Astrocyte (in vitro differentiated cells and primary cell): ENCODE measurements at regions not wholly inside any gene's neighbourhood (a gene's known extent, or its start where the extent isn't known, plus 50 kb on each side); places are given as distances from the start of the nearest gene placed in this dataset.
A peak's percentile ranks its signal among the peaks of the same experiment; 100 is the strongest.

Experiments used
- DNase-seq: peaks from one replicate; pipeline ENCODE4 v3.0.0-alpha.2; 2010; ENCODE audit warnings: low read depth
- FAIRE-seq: peaks from 2 replicates; lab custom pipeline; 2011; peaks lifted over from hg19 to GRCh38; lab: Jason Lieb, UNC
- H2AFZ ChIP-seq: 2 replicates; pipeline ENCODE4 v1.6.0; 2012; ENCODE audit warnings: low read depth, low read length, inconsistent platforms
- H3K27ac ChIP-seq: 2 replicates; pipeline ENCODE4 v1.5.1; 2011; ENCODE audit warnings: low read depth, low read length, inconsistent platforms
- H3K27me3 ChIP-seq: 2 replicates; pipeline ENCODE4 v1.6.0; 2011; ENCODE audit warnings: low read length, inconsistent platforms; ENCODE audit not compliant: insufficient read depth
- H3K36me3 ChIP-seq: 2 replicates; pipeline ENCODE4 v1.5.1; 2011; ENCODE audit warnings: low read length, inconsistent platforms; ENCODE audit not compliant: insufficient read depth
- H3K4me1 ChIP-seq: 2 replicates; pipeline ENCODE4 v1.5.1; 2011; ENCODE audit warnings: low read length, inconsistent platforms; ENCODE audit not compliant: insufficient read depth
- H3K4me2 ChIP-seq: 2 replicates; pipeline ENCODE4 v1.6.0; 2012; ENCODE audit warnings: low read length, inconsistent platforms
- H3K4me3 ChIP-seq: 2 replicates; pipeline ENCODE4 v1.5.1; 2011; ENCODE audit warnings: low read depth, mild to moderate bottlenecking, low read length, inconsistent platforms; ENCODE audit not compliant: insufficient read depth
- H3K79me2 ChIP-seq: 2 replicates; pipeline ENCODE4 v1.6.0; 2012; ENCODE audit warnings: mild to moderate bottlenecking, low read length, inconsistent platforms; ENCODE audit not compliant: insufficient read depth
- H3K9ac ChIP-seq: 2 replicates; pipeline ENCODE4 v1.6.0; 2012; ENCODE audit warnings: mild to moderate bottlenecking, low read length, inconsistent platforms
- H3K9me3 ChIP-seq: 2 replicates; pipeline ENCODE4 v1.5.1; 2012; ENCODE audit warnings: low read depth, mild to moderate bottlenecking, low read length, inconsistent platforms; ENCODE audit not compliant: insufficient read depth
- H4K20me1 ChIP-seq: 2 replicates; pipeline ENCODE4 v1.6.0; 2012; ENCODE audit warnings: low read length, inconsistent platforms; ENCODE audit not compliant: insufficient read depth
- H3K27ac Mint-ChIP-seq: one replicate; pipeline ENCODE4 v1.8.0; 2021; ENCODE audit warnings: mild to moderate bottlenecking, mixed read lengths; ENCODE audit not compliant: unreplicated experiment
- H3K27me3 Mint-ChIP-seq: one replicate; pipeline ENCODE4 v1.8.0; 2021; ENCODE audit warnings: low read depth, mixed read lengths; ENCODE audit not compliant: unreplicated experiment
- H3K36me3 Mint-ChIP-seq: one replicate; pipeline ENCODE4 v1.8.0; 2021; ENCODE audit warnings: low read depth, mixed read lengths; ENCODE audit not compliant: unreplicated experiment
- H3K4me1 Mint-ChIP-seq: one replicate; pipeline ENCODE4 v1.8.0; 2021; ENCODE audit warnings: low read depth, mixed read lengths; ENCODE audit not compliant: unreplicated experiment
- H3K4me3 Mint-ChIP-seq: one replicate; pipeline ENCODE4 v1.8.0; 2021; ENCODE audit warnings: mild to moderate bottlenecking, moderate library complexity, mixed read lengths; ENCODE audit not compliant: unreplicated experiment
- H3K9me3 Mint-ChIP-seq: one replicate; pipeline ENCODE4 v1.8.0; 2021; ENCODE audit warnings: mild to moderate bottlenecking, mixed read lengths; ENCODE audit not compliant: unreplicated experiment
- EZH2 ChIP-seq: IDR thresholded peaks from 2 replicates; pipeline ENCODE4 v1.6.1; 2012; ENCODE audit warnings: mild to moderate bottlenecking, low read length, inconsistent platforms; ENCODE audit not compliant: insufficient read depth
- TF ChIP-seq, protein P1 (sequence below): IDR thresholded peaks from 2 replicates; pipeline ENCODE4 v1.5.1; 2011; ENCODE audit warnings: low read depth, mild to moderate bottlenecking, inconsistent platforms, low read length, moderate library complexity; ENCODE audit not compliant: insufficient read depth

DNA sequence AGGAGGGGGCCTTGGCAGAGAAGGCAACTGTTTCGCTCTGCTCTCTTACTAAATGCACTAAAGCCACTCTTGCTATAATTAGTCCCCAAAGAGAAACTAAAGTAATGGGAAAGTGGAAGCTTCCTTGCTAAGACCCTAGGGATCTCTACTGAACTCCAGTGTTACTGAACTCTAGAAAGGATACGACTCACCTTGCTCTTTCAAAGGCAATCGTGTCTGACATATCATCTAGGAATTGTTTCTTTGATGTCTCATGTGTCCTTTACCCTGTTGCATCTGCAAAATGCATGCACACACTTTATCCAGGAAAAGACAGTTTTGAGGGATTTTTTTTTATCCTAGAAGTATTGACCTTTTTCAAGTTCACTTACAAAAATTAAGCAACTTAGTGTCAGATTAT is 148.1 kb upstream of the FAM9B start:
- DNase-seq (no peak), FAIRE-seq (no peak)
- no peak for TF ChIP-seq EZH2
- TF ChIP-seq, protein P1, sequence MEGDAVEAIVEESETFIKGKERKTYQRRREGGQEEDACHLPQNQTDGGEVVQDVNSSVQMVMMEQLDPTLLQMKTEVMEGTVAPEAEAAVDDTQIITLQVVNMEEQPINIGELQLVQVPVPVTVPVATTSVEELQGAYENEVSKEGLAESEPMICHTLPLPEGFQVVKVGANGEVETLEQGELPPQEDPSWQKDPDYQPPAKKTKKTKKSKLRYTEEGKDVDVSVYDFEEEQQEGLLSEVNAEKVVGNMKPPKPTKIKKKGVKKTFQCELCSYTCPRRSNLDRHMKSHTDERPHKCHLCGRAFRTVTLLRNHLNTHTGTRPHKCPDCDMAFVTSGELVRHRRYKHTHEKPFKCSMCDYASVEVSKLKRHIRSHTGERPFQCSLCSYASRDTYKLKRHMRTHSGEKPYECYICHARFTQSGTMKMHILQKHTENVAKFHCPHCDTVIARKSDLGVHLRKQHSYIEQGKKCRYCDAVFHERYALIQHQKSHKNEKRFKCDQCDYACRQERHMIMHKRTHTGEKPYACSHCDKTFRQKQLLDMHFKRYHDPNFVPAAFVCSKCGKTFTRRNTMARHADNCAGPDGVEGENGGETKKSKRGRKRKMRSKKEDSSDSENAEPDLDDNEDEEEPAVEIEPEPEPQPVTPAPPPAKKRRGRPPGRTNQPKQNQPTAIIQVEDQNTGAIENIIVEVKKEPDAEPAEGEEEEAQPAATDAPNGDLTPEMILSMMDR = no peak
- H3K79me2 ChIP-seq = no peaks in the 10 kb centered on the region
- H3K4me1 Mint-ChIP-seq = peaks cover 15% of the 10 kb centered on the region
- H3K27me3 ChIP-seq = no peaks in the 10 kb centered on the region
- no peaks in the 10 kb centered on the region for H3K27me3 Mint-ChIP-seq
- H3K27ac Mint-ChIP-seq = no peak overlapping the region
- H3K4me3 ChIP-seq = no peak overlapping the region
- H3K9ac ChIP-seq = no peak overlapping the region
- no peaks in the 10 kb centered on the region for H3K9me3 ChIP-seq
- no peaks in the 10 kb centered on the region for H4K20me1 ChIP-seq
- H3K9me3 Mint-ChIP-seq = no peaks in the 10 kb centered on the region
- no peak overlapping the region for H3K4me2 ChIP-seq
- H3K4me3 Mint-ChIP-seq = no peak overlapping the region
- H3K4me1 ChIP-seq = no peaks in the 10 kb centered on the region
- no peak overlapping the region for H3K27ac ChIP-seq
- no peaks in the 10 kb centered on the region for H3K36me3 Mint-ChIP-seq
- no peaks in the 10 kb centered on the region for H3K36me3 ChIP-seq
- no peak overlapping the region for H2AFZ ChIP-seq

- no peaks in the 10 kb centered on the region for H3K9me3 Mint-ChIP-seq
- H3K27ac ChIP-seq = no peak overlapping the region
- H3K27ac Mint-ChIP-seq = no peak overlapping the region
- peaks cover 2% of the 10 kb centered on the region for H3K27me3 Mint-ChIP-seq
- peaks cover 15% of the 10 kb centered on the region for H3K4me1 Mint-ChIP-seq
- H3K79me2 ChIP-seq = no peaks in the 10 kb centered on the region
- H3K9ac ChIP-seq = no peak overlapping the region
- H4K20me1 ChIP-seq = no peaks in the 10 kb centered on the region
- no peaks in the 10 kb centered on the region for H3K9me3 ChIP-seq
- H3K36me3 ChIP-seq = no peaks in the 10 kb centered on the region
- no peak overlapping the region for H3K4me3 ChIP-seq
- H2AFZ ChIP-seq = no peak overlapping the region
- no peaks in the 10 kb centered on the region for H3K27me3 ChIP-seq
- TF ChIP-seq EZH2 = no peak
- H3K36me3 Mint-ChIP-seq = no peaks in the 10 kb centered on the region
- H3K4me3 Mint-ChIP-seq = no peak overlapping the region
- FAIRE-seq (peak; percentile 65), DNase-seq (no peak)
- no peaks in the 10 kb centered on the region for H3K4me1 ChIP-seq
- no peak overlapping the region for H3K4me2 ChIP-seq
These were observed 149.6 kb upstream of the FAM9B start for GRCh38 chrX:9183481-9183880.

DNA sequence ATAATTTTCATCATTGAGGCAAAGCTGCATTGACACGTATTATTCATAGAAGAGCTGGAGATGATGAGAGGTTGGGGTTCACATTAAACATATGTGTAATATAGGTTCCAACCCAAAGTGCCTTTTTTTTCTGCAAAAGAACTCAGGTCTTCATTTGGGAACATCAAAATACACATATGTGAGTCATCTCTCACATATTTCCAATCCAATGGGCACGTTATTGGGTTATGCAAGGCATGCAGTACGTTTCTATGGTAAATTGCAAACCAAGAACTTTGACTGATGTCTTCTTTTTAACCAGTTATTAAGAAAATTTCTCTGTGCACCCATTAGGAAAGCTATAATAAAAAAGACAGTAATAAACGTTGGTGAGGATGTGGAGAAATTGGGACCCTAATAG is 150.3 kb upstream of the FAM9B start:
- H3K9me3 Mint-ChIP-seq = no peaks in the 10 kb centered on the region
- Histone ChIP-seq H2AFZ (no peak overlapping the region), H4K20me1 (no peaks in the 10 kb centered on the region), H3K79me2 (no peaks in the 10 kb centered on the region), H3K4me1 (no peaks in the 10 kb centered on the region), H3K4me3 (no peak overlapping the region), H3K27ac (no peak overlapping the region), H3K9ac (no peak overlapping the region), H3K9me3 (no peaks in the 10 kb centered on the region), H3K27me3 (no peaks in the 10 kb centered on the region), H3K4me2 (no peak overlapping the region), H3K36me3 (no peaks in the 10 kb centered on the region)
- FAIRE-seq = no peak
- H3K4me1 Mint-ChIP-seq = peaks cover 15% of the 10 kb centered on the region
- TF ChIP-seq, protein P1 = no peak
- TF ChIP-seq EZH2 = no peak
- DNase-seq = no peak
- H3K36me3 Mint-ChIP-seq = no peaks in the 10 kb centered on the region
- no peak overlapping the region for H3K27ac Mint-ChIP-seq
- H3K4me3 Mint-ChIP-seq = no peak overlapping the region
- peaks cover 2% of the 10 kb centered on the region for H3K27me3 Mint-ChIP-seq
